NCI-H1694 (cell line): ENCODE measurements at regions not wholly inside any gene's neighbourhood (a gene's known extent, or its start where the extent isn't known, plus 50 kb on each side); places are given as distances from the start of the nearest gene placed in this dataset.

Source experiments
- DNase-seq: peaks from one replicate; lab custom pipeline; 2025; lab: John Stamatoyannopoulos, UW

DNA sequence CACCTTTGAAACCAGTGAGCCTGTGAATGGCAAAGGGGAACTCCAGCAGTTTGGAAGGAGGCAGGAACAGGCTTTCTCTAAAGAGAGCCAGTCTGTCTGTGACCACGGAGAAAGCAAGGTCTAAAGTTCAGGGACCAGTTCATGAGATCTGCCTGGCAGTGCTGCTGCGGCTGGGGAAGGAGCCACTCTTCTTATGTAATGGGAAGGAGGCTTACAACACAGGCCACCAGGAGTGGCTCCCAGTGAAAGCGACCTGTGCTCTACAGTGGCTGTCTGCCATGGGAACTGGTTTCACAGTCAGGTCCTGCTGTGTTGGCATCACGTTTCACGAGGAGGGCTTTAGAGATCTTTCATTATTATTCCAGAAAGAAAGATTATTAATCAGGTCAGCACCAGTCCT is 291.9 kb upstream of the PRDM1 start:
- DNase-seq: no peak

DNA sequence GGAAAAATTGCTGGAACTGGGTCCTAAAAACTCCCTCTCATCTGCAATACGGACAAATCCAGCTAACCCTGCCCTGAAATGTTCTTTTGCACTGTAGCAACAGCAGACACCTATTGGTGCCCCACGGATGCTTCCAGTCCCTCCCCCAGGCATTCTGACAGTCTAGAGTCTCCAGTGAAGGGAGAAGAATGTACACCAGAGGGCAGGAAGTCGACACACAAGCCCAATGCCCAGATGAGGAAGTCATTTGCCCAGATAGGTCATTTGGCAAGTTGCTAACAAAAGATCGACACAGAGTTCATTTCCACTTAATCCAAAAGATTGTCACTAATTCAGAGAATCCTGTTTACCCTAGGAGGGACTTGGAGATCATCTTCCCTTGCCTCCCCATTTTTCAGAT is 293.0 kb upstream of the PRDM1 start:
- DNase-seq: no peak

DNA sequence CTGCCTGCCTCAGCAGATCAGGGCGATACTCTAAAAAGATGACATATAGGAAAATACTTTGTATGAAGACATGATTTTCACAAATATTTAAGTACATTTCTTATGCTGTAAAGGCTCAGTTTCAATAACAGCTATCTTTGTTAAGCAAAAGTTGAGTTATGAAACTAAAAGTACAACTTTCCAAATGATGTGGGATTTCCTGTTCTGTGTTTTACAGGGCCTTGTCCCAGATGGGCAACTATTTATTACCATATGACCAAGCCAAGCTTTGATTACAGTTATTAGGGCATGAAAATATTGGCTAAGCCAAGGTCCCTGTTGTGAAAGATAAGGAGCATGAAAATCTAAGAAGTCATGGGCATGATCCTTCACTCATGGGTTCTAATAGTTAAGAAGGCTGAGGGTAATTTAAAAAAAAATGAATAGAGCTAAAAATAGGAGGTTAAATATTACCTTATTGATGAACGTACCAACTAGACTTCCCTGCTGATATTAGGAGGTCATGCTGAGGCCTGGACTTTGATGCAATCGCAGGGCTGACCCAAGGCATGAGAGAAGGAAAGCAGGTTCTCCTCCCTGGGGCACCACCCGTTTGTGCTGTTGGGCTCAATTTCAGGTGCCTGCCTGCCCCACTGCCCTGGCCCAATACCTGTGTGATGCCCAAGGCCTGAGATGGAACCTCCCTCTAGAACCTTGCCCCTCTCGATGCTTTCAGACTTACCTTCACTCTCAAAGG is 294.4 kb upstream of the PRDM1 start:
- no peak for DNase-seq

DNA sequence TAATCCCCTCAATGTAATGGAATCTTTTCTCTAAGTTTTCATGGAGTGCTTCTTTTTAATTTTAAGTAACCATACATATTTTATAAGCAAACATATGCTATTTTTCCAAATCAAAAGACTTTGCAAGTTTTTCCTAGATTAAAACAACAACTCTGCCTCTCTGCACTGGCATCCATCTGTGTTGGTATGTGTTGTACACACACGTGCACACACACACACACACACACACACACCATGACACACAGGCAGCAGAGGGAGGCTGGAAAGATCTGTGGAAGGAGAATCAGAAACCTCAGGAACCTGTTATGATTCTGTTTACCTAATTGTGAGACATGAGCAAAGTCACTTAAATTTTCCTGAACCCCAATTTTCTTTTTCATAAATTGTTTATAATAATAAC is 295.0 kb upstream of the PRDM1 start:
- no peak for DNase-seq

DNA sequence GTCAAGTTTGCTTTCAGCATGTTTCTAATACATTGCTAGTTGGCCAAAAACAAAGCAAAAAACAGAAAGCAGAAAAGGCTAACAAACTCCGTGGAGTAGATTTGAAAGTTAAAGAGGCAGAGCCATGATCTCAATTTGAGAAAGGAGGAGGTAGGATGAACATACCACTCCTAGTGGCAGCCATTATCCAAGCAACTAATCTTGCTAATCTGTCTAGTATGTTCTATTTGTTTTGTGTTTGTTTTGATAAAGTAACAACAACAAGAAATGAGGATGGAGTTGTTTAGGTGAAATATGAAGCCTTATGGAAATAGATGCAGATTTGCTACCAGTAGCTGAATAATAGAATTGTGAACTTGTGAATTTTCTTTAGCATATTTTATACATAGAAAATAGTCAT is 295.5 kb upstream of the PRDM1 start:
- DNase-seq: no peak

DNA sequence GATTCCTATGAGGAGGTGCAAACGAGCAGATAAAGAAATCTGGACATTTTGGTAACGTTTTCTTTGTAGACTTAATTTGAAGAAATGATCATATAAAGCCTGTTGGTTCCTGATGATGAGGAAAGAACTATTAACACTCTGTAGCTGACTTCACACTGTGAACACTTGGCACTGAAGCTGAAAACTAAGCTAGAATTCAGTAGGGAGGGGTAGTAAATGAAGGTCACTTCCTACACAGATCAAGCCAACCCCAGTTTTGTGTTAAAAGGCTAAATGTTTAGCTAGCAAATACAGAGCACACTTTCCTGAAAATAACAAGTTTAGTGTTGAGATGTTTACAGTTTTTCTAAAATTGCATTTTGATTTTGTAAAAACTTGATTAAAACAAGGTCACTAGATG is 296.2 kb upstream of the PRDM1 start:
- DNase-seq: no peak

DNA sequence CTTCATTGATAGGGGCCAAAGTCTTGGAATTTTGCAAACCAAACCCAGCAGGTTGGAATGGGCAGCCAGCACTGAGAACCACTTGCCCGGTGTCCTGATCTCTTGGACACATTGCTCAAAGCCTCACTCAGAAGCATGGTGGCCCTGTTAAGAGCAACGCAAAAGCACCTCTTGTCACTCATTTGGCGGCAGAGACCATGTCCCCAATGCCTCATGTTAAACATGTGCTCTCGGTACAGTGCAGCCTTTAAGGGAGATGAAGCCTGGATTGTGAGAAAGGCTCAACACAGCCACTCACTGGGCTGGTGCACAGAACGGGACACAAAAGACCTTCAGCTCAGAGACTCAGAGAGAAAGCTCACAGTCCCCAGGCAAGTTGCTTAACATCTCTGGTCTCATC is 298.4 kb upstream of the PRDM1 start:
- no peak for DNase-seq

DNA sequence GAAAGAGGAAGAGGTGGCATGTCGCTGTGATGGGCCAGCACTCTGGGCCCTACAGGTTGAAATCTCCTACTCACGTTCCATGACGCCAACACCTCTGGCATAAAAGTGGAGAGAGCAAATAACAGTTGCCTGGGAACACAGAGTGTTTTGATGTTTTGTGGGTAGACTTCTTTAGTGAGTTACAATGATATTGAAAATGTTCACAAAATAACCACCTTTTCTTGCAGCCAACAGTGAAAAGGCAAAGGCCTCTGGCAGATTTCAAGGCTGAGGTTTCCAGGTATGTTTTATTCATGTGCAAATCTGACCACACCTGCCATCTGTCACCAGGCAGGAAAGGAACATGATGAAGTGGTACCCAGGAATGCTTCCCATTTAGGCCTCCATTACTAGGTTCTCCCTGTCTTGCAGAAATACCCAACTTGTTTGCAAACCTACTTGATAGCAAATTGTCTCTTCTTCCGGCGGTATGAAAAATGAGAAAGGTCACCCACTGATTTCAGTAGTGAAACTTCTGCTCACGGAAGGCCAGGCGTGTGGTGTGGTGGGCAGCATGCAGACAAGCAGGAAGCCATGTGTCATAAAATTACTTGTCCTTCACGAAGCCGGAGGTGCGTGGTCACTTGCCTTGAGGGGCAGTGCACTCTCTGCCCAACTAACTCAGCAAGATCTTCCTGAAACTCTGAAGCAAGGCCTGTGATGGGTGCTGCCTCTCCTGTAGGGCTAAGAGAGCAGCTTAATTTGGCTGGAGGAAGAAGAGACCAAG is 299.1 kb upstream of the PRDM1 start:
- no peak for DNase-seq

DNA sequence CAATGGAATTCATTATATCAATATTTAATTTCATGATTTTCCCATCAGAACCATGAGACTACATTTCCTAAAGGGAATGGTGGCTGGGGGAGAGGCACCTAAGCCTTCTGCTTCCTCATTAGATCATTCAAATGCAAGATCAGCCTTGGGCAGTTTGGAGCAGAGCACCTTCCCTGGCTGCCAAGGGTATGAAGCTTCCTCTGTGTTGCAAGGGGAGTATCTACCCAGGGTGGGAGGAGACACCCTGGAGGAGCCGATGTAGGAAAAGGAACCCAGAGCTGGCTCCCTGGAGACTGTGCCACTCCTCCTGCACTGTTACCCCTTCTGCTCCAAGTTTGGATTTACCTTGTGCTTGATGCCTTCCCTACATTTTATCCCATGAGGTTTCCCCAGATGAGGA is 299.7 kb upstream of the PRDM1 start:
- DNase-seq: no peak

DNA sequence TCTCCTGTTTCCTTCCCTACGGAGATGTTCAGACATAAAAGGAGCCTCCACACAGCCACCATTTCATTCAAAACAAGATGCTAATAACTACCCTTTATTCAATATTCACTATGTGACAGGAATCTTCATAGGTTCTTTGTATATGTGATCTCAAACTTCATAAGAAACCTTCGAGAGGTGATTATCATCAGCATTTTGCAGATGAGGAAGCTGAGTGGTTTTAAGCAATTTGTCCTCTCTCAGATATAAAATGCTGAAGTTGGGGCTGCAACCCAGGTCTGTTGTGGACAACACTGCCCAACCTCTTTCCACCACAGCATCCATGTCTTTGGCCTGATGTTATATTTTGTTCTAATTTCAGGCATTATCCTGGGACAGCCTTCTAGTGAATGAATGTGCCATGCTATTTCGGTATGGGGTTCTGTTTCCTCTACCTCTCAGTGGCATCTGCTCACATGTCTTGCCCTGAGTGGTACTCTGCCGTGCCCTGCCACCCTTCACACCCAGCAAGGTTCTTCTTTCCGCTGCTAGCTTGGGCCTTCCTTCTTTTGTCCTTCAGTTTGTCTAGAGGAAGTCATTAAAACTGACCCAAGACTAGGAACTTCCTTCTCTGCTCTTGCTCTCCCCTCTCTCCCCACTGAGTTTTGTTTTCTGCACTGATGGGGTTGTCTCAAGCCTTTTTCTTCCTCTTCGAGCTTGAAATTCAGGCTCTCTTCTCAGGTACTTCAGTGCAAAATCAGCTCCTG is 300.9 kb upstream of the PRDM1 start:
- no peak for DNase-seq

DNA sequence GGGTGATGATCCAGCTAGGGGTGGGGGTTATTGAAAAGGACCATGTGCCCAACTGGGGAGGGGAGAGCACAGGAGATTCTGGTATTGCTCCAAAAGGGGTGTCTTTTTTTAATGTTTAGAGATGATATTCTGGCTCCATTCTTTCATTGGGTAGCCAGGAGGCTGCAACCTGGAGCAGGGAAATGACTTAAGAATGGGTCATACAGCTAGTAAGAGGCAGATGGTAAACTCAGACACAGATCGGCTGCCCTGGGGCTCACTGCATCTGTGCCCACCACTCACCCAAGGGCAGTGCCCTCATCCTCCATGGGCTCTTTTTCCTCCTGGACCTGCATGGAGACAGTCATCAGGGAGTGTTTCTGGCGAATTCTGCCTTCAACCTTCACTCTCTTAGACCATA is 302.0 kb upstream of the PRDM1 start:
- no peak for DNase-seq

DNA sequence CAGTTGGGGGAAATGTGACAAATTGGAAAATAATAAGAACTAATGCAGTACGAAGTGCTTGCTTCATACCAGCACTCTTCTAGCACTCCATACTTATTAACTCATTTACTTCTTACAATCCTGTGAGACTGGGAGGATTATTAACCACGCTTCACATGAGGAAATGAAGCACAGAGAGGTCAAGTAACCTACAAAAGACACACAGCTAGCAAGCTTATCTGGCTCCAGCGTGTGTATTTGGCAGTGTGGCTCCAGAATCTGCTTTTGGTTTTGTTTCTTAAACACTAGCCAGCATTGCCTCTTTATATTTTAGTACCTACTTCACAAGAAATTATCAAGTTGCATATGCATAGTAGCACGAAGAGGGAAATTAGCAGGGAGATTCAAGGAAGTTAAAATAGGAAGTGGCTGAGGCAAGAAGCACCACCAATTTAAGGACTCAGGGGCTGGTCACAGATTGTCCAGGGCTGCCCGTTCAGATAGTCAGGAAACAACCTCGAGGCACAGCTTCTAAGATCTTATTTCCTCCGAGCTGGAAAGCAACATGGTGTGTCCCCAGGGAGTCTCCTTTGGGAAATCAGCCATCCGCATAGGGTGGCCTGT is 302.7 kb upstream of the PRDM1 start:
- DNase-seq: no peak

DNA sequence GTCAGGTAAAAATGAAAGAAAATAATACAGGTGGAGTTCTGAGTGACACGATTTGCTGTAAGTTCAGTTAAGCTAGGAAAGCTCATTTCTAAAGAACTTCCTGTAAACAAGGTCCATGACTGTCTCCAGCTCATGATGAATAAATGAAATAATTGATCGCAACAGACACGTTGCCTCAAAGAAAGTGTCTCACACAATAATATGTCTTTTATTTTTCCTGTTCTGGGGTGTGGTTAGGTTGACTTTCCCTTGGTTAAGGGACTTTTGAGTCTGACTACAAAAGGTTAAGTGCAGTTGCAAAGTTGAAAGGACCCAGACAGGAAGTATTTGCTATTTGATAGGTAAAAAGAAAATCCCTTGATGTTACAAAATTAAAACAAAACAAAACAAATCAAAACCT is 304.2 kb upstream of the PRDM1 start:
- DNase-seq: no peak

DNA sequence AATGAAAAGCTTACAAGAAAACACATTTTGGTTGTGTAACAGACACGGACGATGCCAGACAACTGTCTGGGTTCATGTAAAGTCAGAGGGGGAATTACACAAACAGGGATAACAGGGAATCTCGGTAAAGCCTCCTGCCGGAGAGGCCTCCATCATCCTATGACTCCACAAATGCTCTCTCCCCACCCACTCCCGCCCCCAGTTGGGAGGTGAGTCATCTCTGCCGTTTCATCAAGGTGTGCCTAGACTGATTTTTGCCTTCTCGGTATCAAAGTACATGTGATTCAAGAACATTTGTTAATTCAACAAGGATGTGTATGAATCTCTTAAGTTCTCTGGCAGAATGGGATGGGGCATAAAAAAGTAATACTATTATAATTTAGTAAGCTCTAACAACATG is 304.9 kb upstream of the PRDM1 start:
- DNase-seq: no peak

DNA sequence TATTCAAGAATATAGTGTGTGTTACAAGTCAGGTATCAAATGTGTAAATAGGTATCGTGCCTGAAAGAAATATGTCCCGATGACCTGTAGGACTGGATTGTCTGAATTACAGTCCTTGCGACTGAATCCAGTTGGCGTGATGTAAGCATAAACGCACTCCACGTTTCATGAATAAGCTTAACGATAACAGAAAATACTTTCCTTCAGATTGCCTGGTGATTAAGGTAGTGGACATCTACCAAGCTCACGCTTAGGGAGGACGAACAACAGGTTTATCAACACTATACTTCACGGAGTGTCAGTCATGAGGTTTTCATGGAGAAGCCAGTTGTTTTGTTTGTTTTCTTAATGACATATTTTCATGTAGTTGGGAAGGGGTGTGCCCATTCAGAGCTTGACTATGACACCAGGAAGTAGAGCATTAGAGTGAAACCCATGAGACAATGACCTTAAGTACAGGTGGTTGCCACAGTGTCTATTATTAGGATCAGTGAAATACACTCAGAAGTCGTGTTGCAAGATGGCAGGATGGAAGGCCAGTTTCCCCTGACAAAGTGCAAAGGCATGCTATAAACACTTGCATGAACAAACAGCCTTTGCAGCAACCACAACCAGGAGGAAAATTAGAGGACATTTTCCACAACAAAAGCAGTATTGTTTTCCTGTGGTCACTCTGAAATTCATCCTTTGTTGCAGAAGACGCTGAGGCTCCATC is 305.8 kb upstream of the PRDM1 start:
- no peak for DNase-seq

DNA sequence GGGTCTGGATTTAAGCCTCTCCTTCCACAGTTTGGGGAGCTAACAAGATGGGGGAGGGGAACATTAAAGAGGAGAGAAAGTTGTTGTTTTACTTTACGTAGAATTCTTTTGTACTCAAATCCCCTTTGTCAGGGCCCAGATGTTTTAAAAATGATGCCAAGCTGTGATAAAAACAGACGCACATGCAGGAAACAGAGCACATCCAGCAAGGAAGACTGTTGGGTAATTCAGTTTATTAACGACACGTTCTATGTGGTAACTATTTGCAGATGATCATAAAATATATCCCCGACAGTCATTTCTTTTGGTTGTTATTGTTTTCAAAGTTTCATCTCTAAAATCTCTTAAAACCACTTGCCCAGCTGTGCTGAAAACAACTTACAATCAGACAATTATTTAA is 307.0 kb upstream of the PRDM1 start:
- no peak for DNase-seq

DNA sequence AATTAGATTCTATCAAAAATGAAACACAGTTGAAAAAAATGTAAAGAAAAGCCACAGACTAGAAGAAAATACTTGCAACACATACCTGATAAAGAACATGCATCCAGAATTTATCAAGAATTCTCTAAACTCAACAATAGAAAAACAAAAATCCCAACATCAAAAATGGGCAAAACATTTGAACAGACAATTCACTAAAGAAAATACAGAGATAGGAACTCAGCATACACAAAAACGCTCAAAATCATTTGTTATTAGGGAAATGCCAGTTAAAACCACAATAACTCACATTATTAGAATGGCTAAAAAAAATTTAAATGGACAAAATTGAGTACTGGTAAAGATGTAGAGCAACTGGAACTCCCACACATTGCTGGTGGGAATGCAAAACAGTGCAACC is 311.0 kb upstream of the PRDM1 start:
- DNase-seq: no peak

DNA sequence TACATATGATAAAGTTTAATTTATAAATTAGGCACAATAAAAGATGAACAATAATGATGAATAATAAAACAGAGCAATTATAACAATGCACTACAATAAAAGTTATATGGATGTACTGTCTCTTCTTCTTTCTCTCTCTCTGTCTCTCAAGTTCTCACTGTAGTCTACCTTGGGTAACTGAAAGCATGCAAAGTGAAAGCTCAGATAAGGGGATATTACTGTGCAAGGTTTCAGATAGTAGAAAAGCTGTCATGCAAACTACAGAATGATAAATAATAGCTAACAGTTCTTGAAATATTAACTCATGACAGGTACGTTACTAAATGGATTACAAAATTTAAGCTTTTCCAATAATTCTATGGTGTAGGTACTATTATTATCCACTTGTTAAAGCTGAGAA is 311.9 kb upstream of the PRDM1 start:
- no peak for DNase-seq

DNA sequence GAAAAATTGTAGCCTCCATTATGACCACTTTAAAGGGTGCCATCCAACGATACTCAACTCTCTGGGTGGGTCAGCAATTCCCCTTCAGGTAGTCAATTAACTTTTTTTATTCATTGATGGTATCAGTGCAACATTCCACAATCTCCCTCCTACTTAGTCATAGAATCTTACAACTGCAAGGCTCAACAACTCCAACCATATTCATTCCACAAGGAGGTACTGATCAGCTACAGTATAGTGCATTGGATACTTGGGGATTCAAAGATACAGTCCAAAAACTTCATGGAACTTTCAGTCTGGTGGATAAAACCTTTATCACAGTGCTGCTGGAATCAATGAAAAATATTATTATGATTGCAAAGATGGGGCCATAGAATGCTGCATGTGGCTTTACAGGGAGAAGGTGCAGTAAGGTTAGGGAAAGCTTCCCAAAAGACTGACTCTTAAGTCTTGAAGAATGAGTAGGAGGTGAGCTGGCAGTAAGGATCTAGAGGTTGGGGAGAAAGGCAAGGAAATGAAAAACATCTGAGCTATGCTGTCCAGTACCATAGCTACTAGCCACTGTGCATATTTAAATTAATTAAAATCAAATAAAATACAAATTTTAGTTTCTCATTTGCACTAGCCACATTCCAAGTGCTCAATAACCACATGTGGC is 314.7 kb upstream of the PRDM1 start:
- DNase-seq: no peak

DNA sequence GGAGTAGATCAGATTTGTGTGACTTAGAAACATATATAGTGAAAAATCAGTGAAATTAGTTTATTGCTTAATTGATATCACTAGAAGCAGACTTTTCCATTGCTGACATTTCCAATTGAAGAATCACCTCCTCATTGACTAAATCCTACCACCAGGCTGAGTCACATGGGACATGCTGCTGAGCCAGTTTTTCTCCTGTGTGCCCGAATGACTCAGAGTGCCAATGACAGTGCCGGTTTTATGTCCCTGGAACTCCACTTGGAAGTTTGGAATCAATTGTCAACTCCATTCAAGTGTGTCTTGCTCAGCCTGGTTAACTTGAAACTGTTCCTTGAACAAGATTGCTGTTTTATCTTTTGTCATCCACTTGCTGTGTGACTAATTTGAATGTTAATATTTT is 316.1 kb upstream of the PRDM1 start:
- DNase-seq: no peak

DNA sequence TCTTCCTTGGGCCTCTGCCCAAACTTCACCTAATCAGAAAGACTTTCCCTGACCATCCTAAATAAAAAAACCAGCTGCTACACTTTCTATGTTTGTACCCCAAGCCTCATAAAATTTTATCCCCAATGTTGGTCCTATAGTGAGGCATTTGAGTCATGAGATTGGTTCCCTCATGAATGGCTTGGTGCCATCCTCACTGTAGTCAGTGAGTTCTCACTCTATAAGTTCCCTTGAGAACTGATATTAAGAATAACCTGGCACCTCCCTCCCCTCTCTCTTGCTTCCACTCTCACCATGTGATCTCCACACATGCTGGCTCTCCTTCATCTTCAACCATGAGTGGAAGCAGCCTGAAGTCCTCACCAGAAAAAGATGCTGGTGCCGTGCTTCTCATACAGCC is 316.9 kb upstream of the PRDM1 start:
- no peak for DNase-seq

DNA sequence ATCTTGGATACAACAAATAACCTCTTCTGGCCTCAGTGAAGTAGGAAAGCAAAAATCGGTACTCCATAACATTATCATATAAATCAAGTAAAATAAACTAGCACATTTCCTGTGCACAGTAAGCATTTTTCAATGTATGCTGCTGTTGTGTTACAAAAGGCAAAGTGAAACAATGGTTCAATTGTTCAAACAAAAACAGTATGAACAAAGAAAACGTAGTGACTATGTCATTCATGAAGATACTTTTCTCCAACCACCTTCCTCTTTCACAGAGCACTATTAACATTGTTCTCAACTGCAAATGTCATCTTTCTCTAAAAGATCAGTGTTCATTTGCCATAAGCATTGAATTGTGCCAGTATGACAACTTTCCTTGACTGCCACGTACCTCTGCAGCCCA is 318.6 kb upstream of the PRDM1 start:
- no peak for DNase-seq
